ENCODE measurements at regions not wholly inside any gene's neighbourhood (a gene's known extent, or its start where the extent isn't known, plus 50 kb on each side); places are given as distances from the start of the nearest gene placed in this dataset.

DNA sequence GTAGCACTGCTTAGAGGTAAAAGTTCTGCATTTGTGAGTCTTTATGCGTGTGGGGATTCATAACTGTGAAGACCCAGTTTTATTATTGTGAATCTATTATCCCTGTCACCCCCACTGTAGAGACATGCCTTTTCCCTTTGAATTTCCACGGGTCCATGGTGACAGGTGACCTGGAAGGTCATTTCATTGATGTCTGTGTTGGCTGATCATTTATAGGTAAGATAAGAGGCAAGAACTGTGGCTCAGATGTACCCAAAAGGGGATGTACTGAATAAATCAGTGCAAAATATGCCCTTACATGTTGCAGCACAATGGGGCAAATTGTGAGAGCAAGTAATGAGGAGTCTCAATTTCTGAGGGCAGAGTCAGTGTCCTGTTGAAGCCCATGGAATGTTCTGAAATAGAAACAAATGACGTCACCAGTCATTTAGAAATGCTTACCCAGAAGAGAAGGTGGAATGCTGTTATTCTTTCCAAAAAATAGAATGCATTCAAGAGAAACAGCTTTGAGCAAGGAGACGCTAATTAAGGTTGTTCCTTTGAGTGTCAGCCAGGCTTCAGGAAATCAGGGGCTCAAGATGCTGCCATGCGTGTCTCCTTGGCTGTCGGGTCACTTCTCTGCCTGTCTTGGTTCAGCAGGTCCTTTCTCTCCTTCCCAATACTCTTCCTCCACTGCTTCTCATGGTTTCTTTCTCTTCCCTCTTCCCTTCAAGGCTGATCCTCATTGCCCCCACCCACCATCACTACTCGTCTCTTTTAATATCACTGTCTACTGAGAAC, 118.7 kb upstream of the E2F8 start:
- H3K27me3 Mint-ChIP-seq: peaks cover 5% of the 10 kb centered on the region
- DNase-seq (ENCODE audit: low spot score, unreplicated experiment): no peak
- H3K36me3 Mint-ChIP-seq (ENCODE audit: insufficient read depth): no peaks in the 10 kb centered on the region
- H3K4me1 Mint-ChIP-seq (ENCODE audit: low read depth): peaks cover 14% of the 10 kb centered on the region
- H3K27ac Mint-ChIP-seq: no peak overlapping the region
- no peak for TF ChIP-seq CTCF (IDR thresholded peaks at IDR 0.05; ENCODE audit: unreplicated experiment)
- no peak overlapping the region for H3K4me3 Mint-ChIP-seq (ENCODE audit: low read depth)
- H3K9me3 Mint-ChIP-seq (ENCODE audit: low read depth): no peaks in the 10 kb centered on the region

DNA sequence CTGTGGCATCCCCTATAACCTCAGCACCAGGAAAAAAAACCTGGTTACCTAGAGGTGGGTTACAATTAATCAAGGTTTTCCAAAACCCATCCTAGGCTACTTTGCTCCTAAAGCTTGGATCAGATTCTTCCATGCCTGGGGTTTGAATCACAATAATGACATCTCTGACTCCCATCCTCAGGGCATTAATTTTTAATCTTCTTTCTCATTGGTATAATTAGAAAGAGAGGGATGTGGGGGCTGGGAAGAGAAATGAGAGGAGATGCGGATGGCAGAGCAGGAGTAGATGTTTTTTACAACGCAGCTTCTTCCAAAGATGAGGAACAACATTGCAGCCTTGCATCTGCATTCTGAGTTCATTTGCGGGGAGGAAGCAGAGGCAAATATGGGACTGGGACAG, 117.2 kb upstream of the E2F8 start:
- no peak overlapping the region for H3K27ac Mint-ChIP-seq
- peaks cover 15% of the 10 kb centered on the region for H3K4me1 Mint-ChIP-seq (ENCODE audit: low read depth)
- H3K27me3 Mint-ChIP-seq: peaks cover 3% of the 10 kb centered on the region
- H3K36me3 Mint-ChIP-seq (ENCODE audit: insufficient read depth): no peaks in the 10 kb centered on the region
- no peak for TF ChIP-seq CTCF (IDR thresholded peaks at IDR 0.05; ENCODE audit: unreplicated experiment)
- no peak overlapping the region for H3K4me3 Mint-ChIP-seq (ENCODE audit: low read depth)
- DNase-seq (ENCODE audit: low spot score, unreplicated experiment): no peak
- H3K9me3 Mint-ChIP-seq (ENCODE audit: low read depth): no peaks in the 10 kb centered on the region

DNA sequence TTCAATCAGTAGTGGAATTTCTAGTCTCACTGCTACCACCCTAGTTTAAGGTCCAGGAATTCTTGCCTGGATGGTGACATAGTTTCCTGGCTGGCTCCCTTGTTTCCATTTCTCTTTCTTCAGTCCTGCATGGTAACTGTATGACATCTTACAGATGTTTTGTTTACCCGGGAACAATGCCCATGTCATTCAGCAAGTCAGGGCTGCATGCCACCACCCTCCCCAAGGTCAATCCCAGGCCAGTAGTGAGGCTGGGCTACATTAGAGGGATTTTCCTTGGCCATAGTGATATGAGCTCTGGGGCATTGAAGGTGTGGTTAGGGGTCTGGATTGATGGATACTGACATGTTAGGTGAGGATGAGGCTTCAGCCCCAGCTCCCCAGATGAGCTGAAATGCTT, 114.9 kb upstream of the E2F8 start:
- H3K27me3 Mint-ChIP-seq: peaks cover 3% of the 10 kb centered on the region
- TF ChIP-seq CTCF (IDR thresholded peaks at IDR 0.05; ENCODE audit: unreplicated experiment): no peak
- H3K9me3 Mint-ChIP-seq (ENCODE audit: low read depth): no peaks in the 10 kb centered on the region
- peaks cover 36% of the 10 kb centered on the region for H3K4me1 Mint-ChIP-seq (ENCODE audit: low read depth)
- H3K36me3 Mint-ChIP-seq (ENCODE audit: insufficient read depth): no peaks in the 10 kb centered on the region
- peak overlapping the region; percentile 29 for H3K27ac Mint-ChIP-seq
- DNase-seq (ENCODE audit: low spot score, unreplicated experiment): no peak
- H3K4me3 Mint-ChIP-seq (ENCODE audit: low read depth): no peak overlapping the region

- no peak for TF ChIP-seq CTCF (IDR thresholded peaks at IDR 0.05; ENCODE audit: unreplicated experiment)
- Mint-ChIP-seq H3K27ac (no peak overlapping the region), H3K27me3 (peaks cover 25% of the 10 kb centered on the region), H3K4me3 (ENCODE audit: low read depth) (no peak overlapping the region), H3K36me3 (ENCODE audit: insufficient read depth) (no peaks in the 10 kb centered on the region), H3K9me3 (ENCODE audit: low read depth) (no peaks in the 10 kb centered on the region), H3K4me1 (ENCODE audit: low read depth) (peaks cover 40% of the 10 kb centered on the region)
- no peak for DNase-seq (ENCODE audit: low spot score, unreplicated experiment)
Observed at GRCh38 chr11:19353287-19353850, 112.6 kb upstream of the E2F8 start.

GRCh38 chr11:19352771-19353160, 112.0 kb upstream of the E2F8 start:
- H3K27ac Mint-ChIP-seq: no peak overlapping the region
- peaks cover 32% of the 10 kb centered on the region for H3K27me3 Mint-ChIP-seq

More at GRCh38 chr11:19352771-19353160, 112.0 kb upstream of the E2F8 start:
- Mint-ChIP-seq H3K4me1 (ENCODE audit: low read depth) (peaks cover 40% of the 10 kb centered on the region), H3K9me3 (ENCODE audit: low read depth) (no peaks in the 10 kb centered on the region), H3K36me3 (ENCODE audit: insufficient read depth) (no peaks in the 10 kb centered on the region), H3K4me3 (ENCODE audit: low read depth) (no peak overlapping the region)
- no peak for DNase-seq (ENCODE audit: low spot score, unreplicated experiment)
- no peak for TF ChIP-seq CTCF (IDR thresholded peaks at IDR 0.05; ENCODE audit: unreplicated experiment)

Measured in progenitor cell of endocrine pancreas (in vitro differentiated cells).